Osteocyte (in vitro differentiated cells): ENCODE measurements at regions not wholly inside any gene's neighbourhood (a gene's known extent, or its start where the extent isn't known, plus 50 kb on each side); places are given as distances from the start of the nearest gene placed in this dataset.
A peak's percentile ranks its signal among the peaks of the same experiment; 100 is the strongest.

ENCODE experiments used
- DNase-seq: peaks from one replicate; pipeline ENCODE4 v3.0.0; 2021; ENCODE audit warnings: mixed read lengths; ENCODE audit not compliant: unreplicated experiment; ENCODE audit errors: extremely low spot score
- H3K27ac Mint-ChIP-seq: one replicate; pipeline ENCODE4 v1.8.0; 2021; ENCODE audit warnings: mild to moderate bottlenecking, mixed read lengths; ENCODE audit not compliant: unreplicated experiment
- H3K27me3 Mint-ChIP-seq: one replicate; pipeline ENCODE4 v1.8.0; 2021; ENCODE audit warnings: mixed read lengths; ENCODE audit not compliant: unreplicated experiment
- H3K36me3 Mint-ChIP-seq: one replicate; pipeline ENCODE4 v1.8.0; 2021; ENCODE audit warnings: mixed read lengths; ENCODE audit not compliant: unreplicated experiment
- H3K4me1 Mint-ChIP-seq: one replicate; pipeline ENCODE4 v1.8.0; 2021; ENCODE audit warnings: mixed read lengths; ENCODE audit not compliant: unreplicated experiment
- H3K4me3 Mint-ChIP-seq: one replicate; pipeline ENCODE4 v1.8.0; 2021; ENCODE audit warnings: mild to moderate bottlenecking, moderate library complexity, mixed read lengths; ENCODE audit not compliant: unreplicated experiment
- H3K9me3 Mint-ChIP-seq: one replicate; pipeline ENCODE4 v1.8.0; 2021; ENCODE audit warnings: mixed read lengths; ENCODE audit not compliant: unreplicated experiment
- CTCF ChIP-seq: fragments of 200-600 bp; sonication (generic); IDR thresholded peaks from 2 replicates; pipeline ENCODE4 v1.5.0; 2021; ENCODE audit warnings: antibody characterized with exemption, mild to moderate bottlenecking, moderate library complexity

GRCh38 chr12:124717318-124717717, 146.3 kb downstream of the SCARB1 start:
- Mint-ChIP-seq H3K27ac (no peak overlapping the region), H3K4me1 (peaks cover 42% of the 10 kb centered on the region), H3K9me3 (no peaks in the 10 kb centered on the region), H3K36me3 (peaks cover 2% of the 10 kb centered on the region), H3K4me3 (no peak overlapping the region), H3K27me3 (no peaks in the 10 kb centered on the region)
- TF ChIP-seq CTCF, result no peak
- DNase-seq, result no peak

- H3K4me3 Mint-ChIP-seq, result no peak overlapping the region
- no peaks in the 10 kb centered on the region for H3K27me3 Mint-ChIP-seq
- peaks cover 40% of the 10 kb centered on the region for H3K4me1 Mint-ChIP-seq
- no peak for DNase-seq
- no peak for TF ChIP-seq CTCF
- no peaks in the 10 kb centered on the region for H3K9me3 Mint-ChIP-seq
- peaks cover 2% of the 10 kb centered on the region for H3K36me3 Mint-ChIP-seq
- no peak overlapping the region for H3K27ac Mint-ChIP-seq
These were observed 147.2 kb downstream of the SCARB1 start for GRCh38 chr12:124716208-124717130.

GRCh38 chr12:124715121-124715990, 147.9 kb upstream of the NCOR2 start:
- TF ChIP-seq CTCF, result no peak
- Mint-ChIP-seq H3K27ac (no peak overlapping the region), H3K36me3 (peaks cover 2% of the 10 kb centered on the region), H3K9me3 (no peaks in the 10 kb centered on the region), H3K4me3 (no peak overlapping the region), H3K27me3 (no peaks in the 10 kb centered on the region), H3K4me1 (peaks cover 35% of the 10 kb centered on the region)
- no peak for DNase-seq

GRCh38 chr12:124713436-124714082, 146.1 kb upstream of the NCOR2 start:
- Mint-ChIP-seq H3K27ac (peak overlapping the region; percentile 83), H3K9me3 (no peaks in the 10 kb centered on the region), H3K4me1 (peaks cover 41% of the 10 kb centered on the region), H3K36me3 (peaks cover 2% of the 10 kb centered on the region), H3K4me3 (no peak overlapping the region), H3K27me3 (no peaks in the 10 kb centered on the region)
- DNase-seq, result no peak
- no peak for TF ChIP-seq CTCF
